Trophoblast cell (in vitro differentiated cells and primary cell): ENCODE measurements at regions not wholly inside any gene's neighbourhood (a gene's known extent, or its start where the extent isn't known, plus 50 kb on each side); places are given as distances from the start of the nearest gene placed in this dataset.
"Not testable (repeated sequence)": the region's sequence is repeated elsewhere in the genome, so short reads cannot be mapped to it uniquely, and the experiment has no call there.

Experiments
- DNase-seq, 2 donors: peaks; one replicate each; pipeline ENCODE4 v3.0.0-alpha.2; 2016
- H2AFZ ChIP-seq: 2 replicates; pipeline ENCODE4 v1.6.1; 2013; ENCODE audit warnings: low read length, moderate library complexity, mild to moderate bottlenecking; ENCODE audit not compliant: insufficient read depth, poor library complexity
- H2AK5ac ChIP-seq: 2 replicates; pipeline ENCODE4 v1.6.1; 2013; ENCODE audit warnings: mild to moderate bottlenecking, low read length
- H2BK120ac ChIP-seq: 2 replicates; pipeline ENCODE4 v1.6.1; 2013; ENCODE audit warnings: low read length, mild to moderate bottlenecking, moderate library complexity; ENCODE audit not compliant: insufficient read depth, poor library complexity
- H2BK12ac ChIP-seq: 2 replicates; pipeline ENCODE4 v1.6.1; 2013; ENCODE audit warnings: mild to moderate bottlenecking, low read length, moderate library complexity
- H2BK5ac ChIP-seq: 2 replicates; pipeline ENCODE4 v1.6.1; 2013; ENCODE audit warnings: low read length, low read depth, moderate library complexity, mild to moderate bottlenecking; ENCODE audit not compliant: poor library complexity
- H3K14ac ChIP-seq: 2 replicates; pipeline ENCODE4 v1.6.1; 2013; ENCODE audit warnings: mild to moderate bottlenecking, low read length
- H3K18ac ChIP-seq: 2 replicates; pipeline ENCODE4 v1.6.1; 2013; ENCODE audit warnings: mild to moderate bottlenecking, low read length
- H3K23ac ChIP-seq: 2 replicates; pipeline ENCODE4 v1.6.1; 2013; ENCODE audit warnings: low read length
- H3K27ac ChIP-seq: 2 replicates; pipeline ENCODE4 v1.5.1; 2013; ENCODE audit warnings: low read depth, mild to moderate bottlenecking, inconsistent platforms, low read length, moderate library complexity
- H3K27me3 ChIP-seq: 2 replicates; pipeline ENCODE4 v1.6.1; 2013; ENCODE audit warnings: inconsistent platforms, mild to moderate bottlenecking, low read length, moderate library complexity; ENCODE audit not compliant: insufficient read depth
- H3K36me3 ChIP-seq, 2 experiments: 1 replicate in 1 of 2; 2 replicates in 1 of 2; pipeline ENCODE4 v1.6.1; 2013; ENCODE audit warnings: low read length in 2 of 2, mild to moderate bottlenecking in 2 of 2, moderate library complexity in 1 of 2; ENCODE audit not compliant: insufficient read depth in 2 of 2, control insufficient read depth in 1 of 2
- H3K4ac ChIP-seq: 2 replicates; pipeline ENCODE4 v1.6.1; 2013; ENCODE audit warnings: low read depth, mild to moderate bottlenecking, low read length, moderate library complexity
- H3K4me1 ChIP-seq, 2 experiments: 1 replicate in 1 of 2; 2 replicates in 1 of 2; pipeline ENCODE4 v1.6.1; 2013; ENCODE audit warnings: low read length in 2 of 2, mild to moderate bottlenecking in 2 of 2, moderate library complexity in 1 of 2; ENCODE audit not compliant: insufficient read depth in 2 of 2, control insufficient read depth in 1 of 2
- H3K4me2 ChIP-seq: 2 replicates; pipeline ENCODE4 v1.6.1; 2013; ENCODE audit warnings: inconsistent platforms, mild to moderate bottlenecking, low read length, moderate library complexity
- H3K4me3 ChIP-seq: 2 replicates; pipeline ENCODE4 v1.5.1; 2013; ENCODE audit warnings: mild to moderate bottlenecking, low read depth, low read length, inconsistent platforms
- H3K79me1 ChIP-seq: one replicate; pipeline ENCODE4 v1.6.1; 2013; ENCODE audit warnings: low read length
- H3K79me2 ChIP-seq: 2 replicates; pipeline ENCODE4 v1.6.1; 2013; ENCODE audit warnings: low read length, mild to moderate bottlenecking; ENCODE audit not compliant: control insufficient read depth, insufficient read depth, poor library complexity
- H3K9ac ChIP-seq: 2 replicates; pipeline ENCODE4 v1.6.1; 2013; ENCODE audit warnings: mild to moderate bottlenecking, low read length
- H3K9me3 ChIP-seq: 2 replicates; pipeline ENCODE4 v1.6.1; 2013; ENCODE audit warnings: low read depth, mild to moderate bottlenecking, control low read depth, inconsistent platforms, low read length; ENCODE audit not compliant: insufficient read depth
- H4K12ac ChIP-seq: 2 replicates; pipeline ENCODE4 v1.6.1; 2013; ENCODE audit warnings: low read depth, mild to moderate bottlenecking, low read length, moderate library complexity
- H4K8ac ChIP-seq: 2 replicates; pipeline ENCODE4 v1.6.1; 2013; ENCODE audit warnings: low read depth, mild to moderate bottlenecking, low read length, moderate library complexity
- H4K91ac ChIP-seq: one replicate; pipeline ENCODE4 v1.6.1; 2013; ENCODE audit warnings: low read depth, mild to moderate bottlenecking, low read length, moderate library complexity
- WGBS: extraction: QIAGEN DNeasy Blood & Tissue Kit; methylation state at CpG from one replicate; pipeline ENCODE4 v1.1.7; 2013; ENCODE audit warnings: missing lambda C conversion rate; ENCODE audit not compliant: insufficient read length, insufficient coverage; ENCODE audit errors: extremely low coverage; 5-methylcytosine and 5-hydroxymethylcytosine counted together

DNA sequence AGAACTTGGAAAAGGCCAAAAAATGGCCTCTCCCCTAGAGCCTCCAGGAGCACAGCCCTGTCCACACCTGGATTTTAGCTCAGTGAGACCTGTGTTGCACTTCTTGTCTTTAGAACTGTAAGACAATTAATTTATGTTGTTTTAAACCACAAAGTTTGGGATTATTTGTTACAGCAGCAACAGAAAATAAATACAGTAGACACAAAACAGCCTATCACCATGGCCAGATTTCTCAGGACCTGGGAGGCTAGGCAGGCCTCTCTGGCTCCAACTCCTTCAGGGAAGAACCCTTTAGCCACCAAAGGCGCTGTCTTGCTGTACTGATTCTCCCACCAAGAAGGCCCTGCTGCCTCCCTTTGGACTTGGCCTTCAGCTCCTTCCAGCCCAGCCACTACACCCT is 54.1 kb upstream of the PSAP start:
- Histone ChIP-seq H3K36me3 (no peaks in the 10 kb centered on the region), H3K4ac (no peak overlapping the region), H4K8ac (no peak overlapping the region), H3K23ac (no peak overlapping the region), H2BK12ac (no peak overlapping the region), H2BK5ac (no peak overlapping the region), H4K91ac (no peak overlapping the region), H3K9me3 (peaks cover 1% of the 10 kb centered on the region), H3K4me3 (no peak overlapping the region), H3K27me3 (no peaks in the 10 kb centered on the region), H3K79me2 (no peaks in the 10 kb centered on the region), H3K14ac (no peak overlapping the region), H2BK120ac (no peak overlapping the region), H3K27ac (no peak overlapping the region), H3K79me1 (no peaks in the 10 kb centered on the region), H2AFZ (no peak overlapping the region), H3K4me1 (no peaks in the 10 kb centered on the region), H3K9ac (no peak overlapping the region), H3K4me2 (no peak overlapping the region), H2AK5ac (no peak overlapping the region), H3K18ac (no peak overlapping the region), H4K12ac (no peak overlapping the region)
- DNase-seq, result no peak
- no CpG with 5 or more reads among the region's 1 CpG for WGBS

DNA sequence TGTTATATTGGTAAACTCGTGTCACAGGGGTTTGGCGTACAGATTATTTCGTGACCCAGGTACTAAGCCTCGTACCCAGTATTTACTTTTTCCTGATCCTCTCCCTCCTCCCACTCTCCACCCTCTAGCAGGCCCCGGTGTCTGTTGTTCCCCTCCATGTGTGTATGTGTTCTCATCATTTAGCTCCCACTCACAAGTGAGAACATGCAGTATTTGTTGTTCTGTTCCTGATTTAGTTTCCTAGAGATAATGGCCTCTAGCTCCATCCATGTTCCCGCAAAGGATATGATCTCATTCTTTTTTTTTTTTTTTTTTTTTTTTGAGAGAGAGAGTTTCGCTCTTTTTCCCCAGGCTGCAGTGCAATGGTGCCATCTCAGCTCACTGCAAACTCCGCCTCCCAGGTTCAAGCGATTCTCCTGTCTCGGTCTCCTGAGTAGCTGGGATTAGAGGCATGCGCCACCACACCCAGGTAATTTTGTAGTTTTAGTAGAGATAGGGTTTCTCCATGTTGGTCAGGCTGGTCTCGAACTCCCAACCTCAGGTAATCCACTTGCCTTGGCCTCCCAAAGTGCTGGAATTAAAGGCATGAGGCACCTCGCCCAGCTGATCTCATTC is 52.7 kb upstream of the PSAP start:
- not testable (repeated sequence) for H2AK5ac ChIP-seq, H3K79me1 ChIP-seq, H3K4me1 ChIP-seq, H3K79me2 ChIP-seq, H3K4me2 ChIP-seq, H4K8ac ChIP-seq, H3K9me3 ChIP-seq, H2AFZ ChIP-seq, H4K91ac ChIP-seq, H3K9ac ChIP-seq, H3K23ac ChIP-seq, H2BK5ac ChIP-seq, H3K27ac ChIP-seq, DNase-seq, H2BK12ac ChIP-seq, H3K14ac ChIP-seq, H2BK120ac ChIP-seq, H4K12ac ChIP-seq, H3K4me3 ChIP-seq, H3K36me3 ChIP-seq, H3K27me3 ChIP-seq, H3K4ac ChIP-seq, H3K18ac ChIP-seq
- no CpG with 5 or more reads among the region's 13 CpGs for WGBS

DNA sequence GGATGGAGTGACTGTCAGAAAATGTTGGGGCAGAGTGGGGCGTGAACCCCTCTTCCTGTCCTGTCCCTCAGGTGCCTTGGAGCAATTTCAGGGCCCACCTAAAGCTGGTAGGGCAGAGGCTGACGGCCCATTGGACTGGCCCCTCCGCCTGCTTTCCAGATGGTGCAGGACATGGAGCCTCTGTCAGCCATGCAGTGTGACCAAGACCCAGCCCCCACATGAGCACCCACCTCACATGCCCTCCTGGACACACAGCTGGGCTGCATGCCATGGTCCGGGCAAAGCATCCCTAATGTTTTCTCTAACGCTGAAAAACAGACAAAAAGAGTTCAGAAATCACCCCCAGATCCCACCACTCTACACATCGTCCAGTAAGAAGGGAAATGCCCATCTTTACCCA is 51.3 kb upstream of the PSAP start:
- no peak overlapping the region for H4K8ac ChIP-seq
- no peak overlapping the region for H3K14ac ChIP-seq
- H3K9me3 ChIP-seq, result peaks cover under 1% of the 10 kb centered on the region
- no peak overlapping the region for H3K18ac ChIP-seq
- H2AFZ ChIP-seq, result no peak overlapping the region
- H4K12ac ChIP-seq, result no peak overlapping the region
- H3K4me1 ChIP-seq, result no peaks in the 10 kb centered on the region
- H3K27ac ChIP-seq, result no peak overlapping the region
- H3K23ac ChIP-seq, result no peak overlapping the region
- DNase-seq, result no peak
- H3K36me3 ChIP-seq, result no peaks in the 10 kb centered on the region
- no CpG with 5 or more reads among the region's 6 CpGs for WGBS
- H2BK5ac ChIP-seq, result no peak overlapping the region
- H3K4ac ChIP-seq, result no peak overlapping the region
- no peak overlapping the region for H2BK120ac ChIP-seq
- no peak overlapping the region for H3K4me3 ChIP-seq
- H3K4me2 ChIP-seq, result no peak overlapping the region
- H3K79me1 ChIP-seq, result no peaks in the 10 kb centered on the region
- no peak overlapping the region for H2AK5ac ChIP-seq
- no peak overlapping the region for H3K9ac ChIP-seq
- no peak overlapping the region for H2BK12ac ChIP-seq
- no peaks in the 10 kb centered on the region for H3K79me2 ChIP-seq
- no peaks in the 10 kb centered on the region for H3K27me3 ChIP-seq
- no peak overlapping the region for H4K91ac ChIP-seq
